ENCODE measurements at regions not wholly inside any gene's neighbourhood (a gene's known extent, or its start where the extent isn't known, plus 50 kb on each side); places are given as distances from the start of the nearest gene placed in this dataset.

DNA sequence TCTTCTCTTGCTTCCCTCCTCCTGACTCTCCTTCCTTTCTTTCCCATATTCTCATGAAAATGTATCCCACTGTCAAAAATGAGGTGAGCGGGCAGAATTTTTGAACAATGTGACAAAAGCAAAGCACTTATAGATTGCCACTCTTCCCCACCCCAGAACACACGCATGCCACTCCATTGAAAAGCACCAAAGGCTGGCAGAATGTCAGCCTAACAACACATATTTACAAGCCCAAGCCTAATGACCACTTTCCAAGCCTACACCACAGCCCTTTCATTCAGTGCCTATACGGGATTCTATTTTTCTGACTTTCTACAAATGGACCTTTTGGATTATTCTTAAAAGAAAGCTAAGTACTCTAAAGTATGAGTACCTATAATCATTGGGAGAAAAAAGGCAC lies 62.9 kb upstream of the METAP2 start:
- 97% methylated on average over 3 of the region's 3 CpGs for WGBS (ENCODE audit: insufficient coverage, low coverage, low lambda C conversion rate, missing lambda C conversion rate)
- intact Hi-C loops (cut with DNase I), result no loop called here
- Histone ChIP-seq H3K4me3 (no peak overlapping the region), H3K36me3 (no peaks in the 10 kb centered on the region), H3K9me3 (no peaks in the 10 kb centered on the region), H3K4me1 (no peaks in the 10 kb centered on the region), H3K27me3 (no peaks in the 10 kb centered on the region), H3K27ac (no peak overlapping the region)
- no peak for ATAC-seq
- no peak for DNase-seq
- no peak for TF ChIP-seq POLR2A (IDR thresholded peaks at IDR 0.05)
- TF ChIP-seq, protein P1, sequence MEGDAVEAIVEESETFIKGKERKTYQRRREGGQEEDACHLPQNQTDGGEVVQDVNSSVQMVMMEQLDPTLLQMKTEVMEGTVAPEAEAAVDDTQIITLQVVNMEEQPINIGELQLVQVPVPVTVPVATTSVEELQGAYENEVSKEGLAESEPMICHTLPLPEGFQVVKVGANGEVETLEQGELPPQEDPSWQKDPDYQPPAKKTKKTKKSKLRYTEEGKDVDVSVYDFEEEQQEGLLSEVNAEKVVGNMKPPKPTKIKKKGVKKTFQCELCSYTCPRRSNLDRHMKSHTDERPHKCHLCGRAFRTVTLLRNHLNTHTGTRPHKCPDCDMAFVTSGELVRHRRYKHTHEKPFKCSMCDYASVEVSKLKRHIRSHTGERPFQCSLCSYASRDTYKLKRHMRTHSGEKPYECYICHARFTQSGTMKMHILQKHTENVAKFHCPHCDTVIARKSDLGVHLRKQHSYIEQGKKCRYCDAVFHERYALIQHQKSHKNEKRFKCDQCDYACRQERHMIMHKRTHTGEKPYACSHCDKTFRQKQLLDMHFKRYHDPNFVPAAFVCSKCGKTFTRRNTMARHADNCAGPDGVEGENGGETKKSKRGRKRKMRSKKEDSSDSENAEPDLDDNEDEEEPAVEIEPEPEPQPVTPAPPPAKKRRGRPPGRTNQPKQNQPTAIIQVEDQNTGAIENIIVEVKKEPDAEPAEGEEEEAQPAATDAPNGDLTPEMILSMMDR (IDR thresholded peaks at IDR 0.05), result no peak

DNA sequence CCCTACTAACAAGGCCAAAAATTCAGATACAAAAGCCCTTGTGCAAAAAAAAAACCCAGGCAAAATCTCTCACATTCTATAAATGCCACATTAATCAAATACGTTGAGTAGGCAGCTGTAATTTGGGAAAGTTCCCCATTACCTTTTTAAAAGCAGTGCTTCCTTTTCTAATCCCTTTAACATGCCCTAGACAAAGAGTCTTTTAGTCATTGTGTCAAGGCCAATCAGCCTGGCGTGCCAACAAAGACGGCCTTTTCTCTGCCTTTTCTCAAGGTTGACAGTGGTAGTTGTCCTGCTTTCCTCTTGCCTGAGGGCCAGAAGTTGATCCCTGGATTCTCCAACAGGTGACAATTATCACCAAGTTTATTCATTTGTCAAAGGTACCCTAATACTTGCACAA lies 62.5 kb upstream of the METAP2 start:
- no peak for ATAC-seq
- H3K36me3 ChIP-seq, result no peaks in the 10 kb centered on the region
- H3K9me3 ChIP-seq, result no peaks in the 10 kb centered on the region
- no peak overlapping the region for H3K4me3 ChIP-seq
- no peak for TF ChIP-seq POLR2A (IDR thresholded peaks at IDR 0.05)
- no peak for DNase-seq
- intact Hi-C loops (cut with DNase I), result no loop called here
- 89% methylated on average over 3 of the region's 3 CpGs for WGBS (ENCODE audit: insufficient coverage, low coverage, low lambda C conversion rate, missing lambda C conversion rate)
- no peaks in the 10 kb centered on the region for H3K27me3 ChIP-seq
- no peaks in the 10 kb centered on the region for H3K4me1 ChIP-seq
- H3K27ac ChIP-seq, result no peak overlapping the region

DNA sequence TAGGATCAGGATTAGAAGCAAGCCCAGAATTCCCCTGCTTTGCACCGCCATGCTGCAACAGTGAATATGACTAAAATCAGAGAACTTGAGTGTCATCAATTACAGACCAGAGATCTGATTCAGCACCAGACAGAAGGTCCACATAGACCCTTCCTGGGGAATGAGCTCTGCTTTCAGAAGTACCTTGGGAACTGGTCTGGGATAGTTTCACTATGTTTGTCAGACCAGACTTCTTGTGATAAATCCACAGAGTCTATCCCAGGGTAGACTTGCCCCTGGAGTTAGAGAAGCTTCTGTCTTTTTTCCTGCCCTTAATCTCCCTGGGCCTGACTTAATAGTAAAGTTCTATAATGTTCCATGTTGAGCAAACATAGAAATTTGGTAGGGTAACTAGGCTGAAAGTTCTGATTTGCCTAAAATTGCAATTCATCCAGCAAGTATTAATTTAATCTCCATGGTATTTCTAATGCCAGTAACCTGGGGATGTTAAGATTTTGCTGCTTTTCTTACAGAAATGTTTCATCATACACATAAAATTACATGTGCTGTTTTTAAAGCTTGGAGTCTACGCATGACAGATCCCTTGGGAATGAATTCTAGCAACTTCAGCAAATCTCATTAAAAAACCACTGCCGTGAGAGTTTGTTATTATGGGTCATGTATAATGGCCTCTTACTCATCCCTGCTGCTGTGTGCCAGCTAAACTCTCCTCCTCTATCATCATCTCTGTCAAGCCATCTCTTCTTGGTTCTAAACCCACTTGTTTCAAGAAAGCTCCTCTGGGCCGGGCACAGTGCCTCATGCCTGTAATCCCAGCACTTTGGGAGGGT lies 61.3 kb upstream of the METAP2 start:
- TF ChIP-seq, protein P1 (IDR thresholded peaks at IDR 0.05), result no peak
- no peak for TF ChIP-seq POLR2A (IDR thresholded peaks at IDR 0.05)
- intact Hi-C loops (cut with DNase I), result no loop called here
- Histone ChIP-seq H3K4me1 (no peaks in the 10 kb centered on the region), H3K27me3 (no peaks in the 10 kb centered on the region), H3K9me3 (no peaks in the 10 kb centered on the region), H3K27ac (no peak overlapping the region), H3K36me3 (no peaks in the 10 kb centered on the region), H3K4me3 (no peak overlapping the region)
- WGBS (ENCODE audit: insufficient coverage, low coverage, low lambda C conversion rate, missing lambda C conversion rate), result 84% methylated on average over 3 of the region's 4 CpGs
- ATAC-seq (no peak), DNase-seq (no peak)

DNA sequence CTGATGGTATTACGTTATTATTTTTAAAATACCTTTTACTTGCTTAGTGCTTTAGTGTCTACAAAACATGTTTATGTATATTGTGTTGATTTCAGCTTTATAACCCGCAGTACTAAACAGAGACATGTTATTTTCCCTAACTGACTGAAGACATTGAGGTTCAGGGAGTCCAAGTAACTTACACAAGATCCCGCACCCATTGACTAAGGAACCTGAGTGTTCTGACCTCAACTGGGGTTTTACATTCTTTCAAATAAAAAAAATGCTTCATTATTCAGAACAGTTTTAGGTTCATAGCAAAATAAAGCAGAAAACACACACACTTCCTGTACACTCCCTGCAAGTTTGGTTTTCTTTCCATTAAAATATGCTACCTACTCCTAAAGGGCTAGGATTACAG lies 60.4 kb upstream of the METAP2 start:
- H3K4me3 ChIP-seq, result no peak overlapping the region
- DNase-seq (no peak), ATAC-seq (no peak)
- H3K27ac ChIP-seq, result no peak overlapping the region
- H3K4me1 ChIP-seq, result no peaks in the 10 kb centered on the region
- H3K27me3 ChIP-seq, result no peaks in the 10 kb centered on the region
- WGBS (ENCODE audit: insufficient coverage, low coverage, low lambda C conversion rate, missing lambda C conversion rate), result 91% methylated on average over 3 of the region's 3 CpGs
- H3K9me3 ChIP-seq, result no peaks in the 10 kb centered on the region
- intact Hi-C loops (cut with DNase I), result no loop called here
- TF ChIP-seq POLR2A (IDR thresholded peaks at IDR 0.05), result no peak
- TF ChIP-seq, protein P1 (IDR thresholded peaks at IDR 0.05), result no peak
- H3K36me3 ChIP-seq, result no peaks in the 10 kb centered on the region

DNA sequence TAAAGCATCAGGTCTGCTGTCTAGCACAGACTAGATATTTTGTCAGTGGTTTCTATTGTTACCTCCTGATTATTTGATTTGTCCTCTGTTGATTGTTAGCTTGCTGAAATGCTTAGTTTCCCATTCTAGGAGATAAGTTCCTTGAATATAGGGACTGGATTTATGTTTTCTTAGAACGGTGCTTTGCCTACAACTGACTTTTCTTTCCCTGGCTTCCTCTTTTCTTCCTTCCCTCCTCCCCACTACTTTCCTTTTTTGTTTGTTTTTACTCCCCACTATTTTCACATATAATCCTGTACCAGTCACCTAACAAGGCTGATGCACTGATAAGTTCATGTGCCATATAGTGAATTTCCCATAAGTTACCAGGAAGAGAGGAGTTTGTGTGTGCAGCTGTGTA lies 58.5 kb upstream of the METAP2 start:
- no peaks in the 10 kb centered on the region for H3K4me1 ChIP-seq
- TF ChIP-seq POLR2A (IDR thresholded peaks at IDR 0.05), result no peak
- TF ChIP-seq, protein P1 (IDR thresholded peaks at IDR 0.05), result no peak
- no peaks in the 10 kb centered on the region for H3K36me3 ChIP-seq
- intact Hi-C loops (cut with DNase I), result no loop called here
- 46% methylated on average over 1 of the region's 1 CpG for WGBS (ENCODE audit: insufficient coverage, low coverage, low lambda C conversion rate, missing lambda C conversion rate)
- no peaks in the 10 kb centered on the region for H3K9me3 ChIP-seq
- no peak overlapping the region for H3K4me3 ChIP-seq
- H3K27ac ChIP-seq, result no peak overlapping the region
- DNase-seq, result no peak
- ATAC-seq, result no peak
- H3K27me3 ChIP-seq, result no peaks in the 10 kb centered on the region

Data from right lobe of liver (tissue), 6 donors.